Sigmoid colon (tissue), 4 donors: ENCODE measurements at regions not wholly inside any gene's neighbourhood (a gene's known extent, or its start where the extent isn't known, plus 50 kb on each side); places are given as distances from the start of the nearest gene placed in this dataset.

Experiments
- EP300 ChIP-seq, 4 donors: sonication (generic); formaldehyde crosslinking; IDR thresholded peaks; one replicate each; pipeline ENCODE4 v1.6.1; 2017; ENCODE audit warnings: antibody characterized with exemption in 4 of 4
- POLR2A ChIP-seq, 2 donors: fragments of 450-650 bp; IDR thresholded peaks; one replicate each; pipeline ENCODE4 v1.6.1; 2016; ENCODE audit warnings: antibody characterized with exemption in 2 of 2, mild to moderate bottlenecking in 2 of 2, moderate library complexity in 2 of 2
- POLR2AphosphoS5 ChIP-seq, 4 donors: sonication (generic); formaldehyde crosslinking; IDR thresholded peaks; one replicate each; pipeline ENCODE4 v1.6.1; 2017; ENCODE audit warnings: antibody characterized with exemption in 4 of 4
- TF ChIP-seq, protein P1 (sequence below), 4 experiments: fragments of 450-650 bp in 3 of 4; fragments of 200-600 bp in 1 of 4; IDR thresholded peaks; one replicate each; pipeline ENCODE4 v1.5.1; 2016 to 2019; ENCODE audit warnings: antibody characterized with exemption in 4 of 4, mild to moderate bottlenecking in 3 of 4, moderate library complexity in 2 of 4

DNA sequence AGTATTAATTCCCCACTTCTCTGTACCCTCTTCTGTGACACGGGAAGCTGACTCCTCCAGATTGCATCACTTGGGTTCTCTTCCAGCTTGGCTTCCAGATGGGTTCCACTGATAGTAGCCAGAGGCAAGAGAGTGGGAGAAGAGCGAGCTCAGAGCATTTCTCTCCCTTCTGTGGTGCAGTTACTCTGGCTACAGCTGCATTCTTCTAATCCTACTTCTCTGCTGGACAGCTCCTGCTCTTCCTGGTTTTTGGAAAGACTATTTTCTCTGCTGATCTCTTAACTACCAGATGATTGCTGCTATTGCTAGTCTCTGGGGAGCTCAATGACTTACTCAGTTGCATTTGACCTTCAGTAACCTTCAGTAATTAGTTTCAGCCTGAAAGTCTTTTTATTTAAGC lies 187.5 kb upstream of the MAP2 start:
- TF ChIP-seq, protein P1, sequence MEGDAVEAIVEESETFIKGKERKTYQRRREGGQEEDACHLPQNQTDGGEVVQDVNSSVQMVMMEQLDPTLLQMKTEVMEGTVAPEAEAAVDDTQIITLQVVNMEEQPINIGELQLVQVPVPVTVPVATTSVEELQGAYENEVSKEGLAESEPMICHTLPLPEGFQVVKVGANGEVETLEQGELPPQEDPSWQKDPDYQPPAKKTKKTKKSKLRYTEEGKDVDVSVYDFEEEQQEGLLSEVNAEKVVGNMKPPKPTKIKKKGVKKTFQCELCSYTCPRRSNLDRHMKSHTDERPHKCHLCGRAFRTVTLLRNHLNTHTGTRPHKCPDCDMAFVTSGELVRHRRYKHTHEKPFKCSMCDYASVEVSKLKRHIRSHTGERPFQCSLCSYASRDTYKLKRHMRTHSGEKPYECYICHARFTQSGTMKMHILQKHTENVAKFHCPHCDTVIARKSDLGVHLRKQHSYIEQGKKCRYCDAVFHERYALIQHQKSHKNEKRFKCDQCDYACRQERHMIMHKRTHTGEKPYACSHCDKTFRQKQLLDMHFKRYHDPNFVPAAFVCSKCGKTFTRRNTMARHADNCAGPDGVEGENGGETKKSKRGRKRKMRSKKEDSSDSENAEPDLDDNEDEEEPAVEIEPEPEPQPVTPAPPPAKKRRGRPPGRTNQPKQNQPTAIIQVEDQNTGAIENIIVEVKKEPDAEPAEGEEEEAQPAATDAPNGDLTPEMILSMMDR (IDR thresholded peaks at IDR 0.05): no peak
- TF ChIP-seq POLR2A (IDR thresholded peaks at IDR 0.05) (no peak), EP300 (IDR thresholded peaks at IDR 0.05) (no peak), POLR2AphosphoS5 (IDR thresholded peaks at IDR 0.05) (no peak)
